Testis (tissue), 2 donors: ENCODE measurements at regions not wholly inside any gene's neighbourhood (a gene's known extent, or its start where the extent isn't known, plus 50 kb on each side); places are given as distances from the start of the nearest gene placed in this dataset.

ENCODE experiments used
- CTCF ChIP-seq, 3 experiments: fragments of 450-650 bp in 2 of 3; fragments of 200-600 bp in 1 of 3; sonication (generic) in 1 of 3; IDR thresholded peaks; one replicate each; pipeline ENCODE4 v1.5.1; 2016 to 2019; ENCODE audit warnings: antibody characterized with exemption in 3 of 3, mild to moderate bottlenecking in 2 of 3, moderate library complexity in 1 of 3
- POLR2A ChIP-seq: fragments of 450-650 bp; IDR thresholded peaks from one replicate; pipeline ENCODE4 v1.6.1; 2017; ENCODE audit warnings: antibody characterized with exemption, mild to moderate bottlenecking, moderate library complexity

GRCh38 chr4:14022456-14022855, 394.9 kb upstream of the BOD1L1 start:
- TF ChIP-seq CTCF (IDR thresholded peaks at IDR 0.05) (no peak), POLR2A (no peak)
